Mammary epithelial cell (primary cell): ENCODE measurements at regions not wholly inside any gene's neighbourhood (a gene's known extent, or its start where the extent isn't known, plus 50 kb on each side); places are given as distances from the start of the nearest gene placed in this dataset.

Experiments used
- CTCF ChIP-seq, 2 donors: IDR thresholded peaks in 1 of 2; conservative IDR thresholded peaks in 1 of 2; 2 replicates each; pipeline ENCODE4 v1.5.1; 2011 to 2012; ENCODE audit warnings: inconsistent platforms in 2 of 2, low read length in 2 of 2, mild to moderate bottlenecking in 2 of 2, control low read depth in 1 of 2, low read depth in 1 of 2; ENCODE audit not compliant: insufficient read depth in 1 of 2; ENCODE audit errors: extremely low read depth in 1 of 2
- EZH2 ChIP-seq: IDR thresholded peaks from 2 replicates; pipeline ENCODE4 v1.6.1; 2012; ENCODE audit warnings: low read length, inconsistent platforms, borderline replicate concordance

DNA sequence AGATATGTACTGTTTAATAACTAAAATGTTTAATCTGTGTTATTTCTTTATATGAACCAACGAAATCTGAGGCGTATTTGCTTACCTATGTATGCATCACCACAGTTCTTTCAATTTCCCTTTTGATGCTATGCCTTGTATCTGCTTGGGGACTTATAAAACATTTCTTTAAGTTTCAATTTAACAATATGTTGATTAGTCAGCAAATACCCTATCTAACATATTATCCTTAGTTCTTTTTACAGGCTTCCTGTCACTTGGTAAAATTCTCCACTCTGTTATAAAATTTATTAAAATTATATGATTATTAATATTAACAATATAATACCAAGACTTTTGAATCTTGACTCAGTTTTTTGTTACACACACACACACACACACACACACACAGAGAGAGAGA is 174.3 kb downstream of the CPS1 start:
- TF ChIP-seq CTCF (conservative IDR thresholded peaks at IDR 0.05 in 1 of 2, IDR thresholded peaks at IDR 0.05 in 1 of 2; ENCODE audit: extremely low read depth in 1 of 2, insufficient read depth in 1 of 2, low read depth in 1 of 2, low read length in 2 of 2): no peak
- TF ChIP-seq EZH2: no peak
